ENCODE measurements at regions not wholly inside any gene's neighbourhood (a gene's known extent, or its start where the extent isn't known, plus 50 kb on each side); places are given as distances from the start of the nearest gene placed in this dataset.
A peak's percentile ranks its signal among the peaks of the same experiment; 100 is the strongest.
"Not testable (repeated sequence)": the region's sequence is repeated elsewhere in the genome, so short reads cannot be mapped to it uniquely, and the experiment has no call there.

GRCh38 chr12:93223440-93224426 lies 154.0 kb upstream of the NUDT4 start:
- no peak for DNase-seq

GRCh38 chr12:93225094-93225493 lies 152.6 kb upstream of the NUDT4 start:
- DNase-seq = no peak

GRCh38 chr12:93226361-93226760 lies 151.4 kb upstream of the NUDT4 start:
- DNase-seq = no peak

GRCh38 chr12:93229494-93230325 lies 148.0 kb upstream of the NUDT4 start:
- DNase-seq = no peak

GRCh38 chr12:93230326-93230720 lies 147.4 kb upstream of the NUDT4 start:
- no peak for DNase-seq

GRCh38 chr12:93231938-93232337 lies 145.8 kb upstream of the NUDT4 start:
- DNase-seq = no peak

- DNase-seq = no peak
Measured at GRCh38 chr12:93234641-93235040, 143.1 kb upstream of the NUDT4 start.

GRCh38 chr12:93235881-93236280 lies 141.8 kb upstream of the NUDT4 start:
- DNase-seq = no peak

- DNase-seq = no peak
Measured at GRCh38 chr12:93237235-93237915, 140.3 kb upstream of the NUDT4 start.

GRCh38 chr12:93238512-93239262 lies 139.0 kb upstream of the NUDT4 start:
- DNase-seq = not testable (repeated sequence)

- DNase-seq = not testable (repeated sequence)
Measured at GRCh38 chr12:93239789-93240188, 137.9 kb upstream of the NUDT4 start.

- no peak for DNase-seq
Measured at GRCh38 chr12:93242154-93242972, 135.4 kb upstream of the NUDT4 start.

GRCh38 chr12:93243382-93243688 lies 134.4 kb upstream of the NUDT4 start:
- no peak for DNase-seq

GRCh38 chr12:93243689-93244513 lies 133.8 kb upstream of the NUDT4 start:
- DNase-seq = peak in 1 of 2 donors; percentile 18

- DNase-seq = no peak
Measured at GRCh38 chr12:93244514-93245077, 133.1 kb upstream of the NUDT4 start.

- DNase-seq = no peak
Measured at GRCh38 chr12:93245543-93245942, 132.2 kb upstream of the NUDT4 start.

GRCh38 chr12:93247313-93247991 lies 130.3 kb upstream of the NUDT4 start:
- no peak for DNase-seq

- DNase-seq = no peak
Measured at GRCh38 chr12:93252221-93252620, 125.5 kb upstream of the NUDT4 start.

- DNase-seq = no peak
Measured at GRCh38 chr12:93254911-93255310, 122.8 kb upstream of the NUDT4 start.

Data from bone marrow (tissue), 2 donors.